ENCODE measurements at regions not wholly inside any gene's neighbourhood (a gene's known extent, or its start where the extent isn't known, plus 50 kb on each side); places are given as distances from the start of the nearest gene placed in this dataset.
"Not testable (repeated sequence)": the region's sequence is repeated elsewhere in the genome, so short reads cannot be mapped to it uniquely, and the experiment has no call there.

DNA sequence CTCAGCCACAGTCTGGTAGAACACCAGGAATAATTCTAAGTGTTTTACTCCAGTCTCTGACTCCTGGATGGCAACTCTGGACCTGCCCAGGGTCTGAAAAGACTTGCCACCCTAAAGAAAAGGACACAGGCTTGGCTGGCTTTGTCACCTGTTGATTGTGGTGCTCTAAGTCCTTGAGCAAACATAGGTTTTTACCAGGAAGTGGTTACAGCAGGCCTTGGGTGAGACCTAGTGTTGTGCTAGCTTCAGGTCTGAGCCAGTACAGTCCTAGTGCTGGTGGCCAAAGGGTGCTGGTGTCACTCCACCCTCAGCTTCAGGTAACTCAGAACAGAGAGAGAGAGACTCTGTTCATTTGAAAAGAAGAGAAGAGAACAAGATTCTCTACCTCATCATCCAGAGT is 1239.4 kb upstream of the CRIM1 start:
- H3K36me3 ChIP-seq (ENCODE audit: control insufficient read depth in 1 of 2, insufficient read depth in 2 of 2, low read length in 2 of 2): no peaks in the 10 kb centered on the region
- no peaks in the 10 kb centered on the region for H3K4me1 ChIP-seq (ENCODE audit: control insufficient read depth in 1 of 2, insufficient read depth in 2 of 2, low read length in 2 of 2)
- no peaks in the 10 kb centered on the region for H3K9me3 ChIP-seq (ENCODE audit: control insufficient read depth in 1 of 2, low read length in 2 of 2)
- no peak overlapping the region for H3K27ac ChIP-seq (ENCODE audit: low read length)
- no peak overlapping the region for H3K4me3 ChIP-seq (ENCODE audit: low read depth in 1 of 2, low read length in 2 of 2)
- no peaks in the 10 kb centered on the region for H3K27me3 ChIP-seq (ENCODE audit: low read depth, low read length)

DNA sequence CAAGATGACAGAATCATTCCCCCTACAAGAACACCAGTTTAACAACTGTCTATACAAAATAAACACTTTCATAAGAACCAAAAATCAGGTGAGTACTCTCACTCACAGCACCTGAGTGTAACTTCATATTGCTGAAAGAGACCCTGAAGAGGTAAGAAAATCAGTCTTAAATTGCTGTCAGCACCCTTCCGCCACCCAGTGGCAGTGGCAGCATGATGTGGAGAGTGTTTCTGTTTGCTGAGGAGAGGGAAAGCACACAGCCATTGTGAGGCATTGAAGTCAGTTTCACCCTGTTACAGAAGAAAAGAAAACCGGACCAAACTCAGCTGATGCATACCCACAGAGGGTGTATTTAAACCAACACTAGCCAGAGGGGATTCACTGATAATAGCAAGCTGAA is 1240.8 kb upstream of the CRIM1 start:
- Histone ChIP-seq H3K4me3 (ENCODE audit: low read depth in 1 of 2, low read length in 2 of 2) (no peak overlapping the region), H3K4me1 (ENCODE audit: control insufficient read depth in 1 of 2, insufficient read depth in 2 of 2, low read length in 2 of 2) (no peaks in the 10 kb centered on the region), H3K27ac (ENCODE audit: low read length) (no peak overlapping the region), H3K27me3 (ENCODE audit: low read depth, low read length) (no peaks in the 10 kb centered on the region), H3K9me3 (ENCODE audit: control insufficient read depth in 1 of 2, low read length in 2 of 2) (no peaks in the 10 kb centered on the region), H3K36me3 (ENCODE audit: control insufficient read depth in 1 of 2, insufficient read depth in 2 of 2, low read length in 2 of 2) (no peaks in the 10 kb centered on the region)

DNA sequence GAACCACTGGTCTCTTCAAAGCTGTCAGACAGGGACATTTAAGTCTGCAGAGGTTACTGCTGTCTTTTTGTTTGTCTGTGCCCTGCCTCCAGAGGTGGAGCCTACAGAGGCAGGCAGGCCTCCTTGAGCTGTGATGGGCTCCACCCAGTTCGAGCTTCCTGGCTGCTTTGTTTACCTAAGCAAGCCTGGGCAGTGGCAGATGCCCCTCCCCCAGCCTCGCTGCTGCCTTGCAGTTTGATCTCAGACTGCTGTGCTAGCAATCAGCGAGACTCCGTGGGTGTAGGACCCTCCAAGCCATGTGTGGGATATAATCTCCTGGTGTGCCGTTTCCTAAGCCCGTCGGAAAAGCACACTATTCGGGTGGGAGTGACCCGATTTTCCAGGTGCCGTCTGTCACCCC is 1243.2 kb upstream of the CRIM1 start:
- H3K4me3 ChIP-seq (ENCODE audit: low read depth in 1 of 2, low read length in 2 of 2); H3K27ac ChIP-seq (ENCODE audit: low read length); H3K4me1 ChIP-seq (ENCODE audit: control insufficient read depth in 1 of 2, insufficient read depth in 2 of 2, low read length in 2 of 2); H3K36me3 ChIP-seq (ENCODE audit: control insufficient read depth in 1 of 2, insufficient read depth in 2 of 2, low read length in 2 of 2); H3K27me3 ChIP-seq (ENCODE audit: low read depth, low read length); H3K9me3 ChIP-seq (ENCODE audit: control insufficient read depth in 1 of 2, low read length in 2 of 2): not testable (repeated sequence)

DNA sequence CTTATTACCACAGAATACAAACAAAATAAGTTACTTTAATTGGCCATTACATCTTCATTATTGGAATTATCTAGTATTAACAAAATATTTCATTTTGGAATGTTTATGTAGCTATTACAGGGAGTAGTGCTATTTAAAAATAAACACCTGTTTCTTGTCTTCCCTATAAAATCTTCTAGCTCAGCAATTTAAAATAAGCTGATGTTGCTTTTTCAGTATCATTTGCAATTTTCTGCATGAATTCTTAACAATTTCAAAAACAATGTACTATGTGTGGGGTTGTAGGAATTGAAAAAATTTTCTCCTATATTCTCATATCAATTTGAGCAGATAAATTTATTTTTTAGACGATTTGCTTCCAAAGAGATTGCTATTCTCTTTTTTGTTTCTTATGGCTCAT is 1251.3 kb upstream of the CRIM1 start:
- Histone ChIP-seq H3K4me3 (ENCODE audit: low read depth in 1 of 2, low read length in 2 of 2) (no peak overlapping the region), H3K9me3 (ENCODE audit: control insufficient read depth in 1 of 2, low read length in 2 of 2) (no peaks in the 10 kb centered on the region), H3K27me3 (ENCODE audit: low read depth, low read length) (no peaks in the 10 kb centered on the region), H3K4me1 (ENCODE audit: control insufficient read depth in 1 of 2, insufficient read depth in 2 of 2, low read length in 2 of 2) (no peaks in the 10 kb centered on the region), H3K36me3 (ENCODE audit: control insufficient read depth in 1 of 2, insufficient read depth in 2 of 2, low read length in 2 of 2) (no peaks in the 10 kb centered on the region), H3K27ac (ENCODE audit: low read length) (no peak overlapping the region)

DNA sequence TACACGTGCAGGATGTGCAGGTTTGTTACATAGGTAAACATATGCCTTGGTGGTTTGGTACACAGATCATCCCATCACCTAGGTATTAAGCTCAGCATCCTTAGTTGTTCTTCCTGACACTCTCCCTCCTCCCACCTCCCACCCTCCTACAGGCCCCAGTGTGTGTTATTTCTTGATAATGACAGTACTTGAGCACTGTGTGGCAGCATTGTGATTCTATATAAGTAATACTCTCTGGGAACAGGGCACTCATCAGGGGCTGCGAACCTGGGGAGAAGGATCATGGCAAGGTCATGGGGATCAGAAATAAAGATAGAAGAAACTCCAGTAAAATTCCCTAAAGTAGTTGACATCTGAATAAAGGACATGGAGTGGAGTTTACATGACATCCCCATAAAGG is 1256.2 kb upstream of the CRIM1 start:
- Histone ChIP-seq H3K27me3 (ENCODE audit: low read depth, low read length) (no peaks in the 10 kb centered on the region), H3K4me3 (ENCODE audit: low read depth in 1 of 2, low read length in 2 of 2) (no peak overlapping the region), H3K4me1 (ENCODE audit: control insufficient read depth in 1 of 2, insufficient read depth in 2 of 2, low read length in 2 of 2) (no peaks in the 10 kb centered on the region), H3K27ac (ENCODE audit: low read length) (no peak overlapping the region), H3K36me3 (ENCODE audit: control insufficient read depth in 1 of 2, insufficient read depth in 2 of 2, low read length in 2 of 2) (no peaks in the 10 kb centered on the region), H3K9me3 (ENCODE audit: control insufficient read depth in 1 of 2, low read length in 2 of 2) (no peaks in the 10 kb centered on the region)

DNA sequence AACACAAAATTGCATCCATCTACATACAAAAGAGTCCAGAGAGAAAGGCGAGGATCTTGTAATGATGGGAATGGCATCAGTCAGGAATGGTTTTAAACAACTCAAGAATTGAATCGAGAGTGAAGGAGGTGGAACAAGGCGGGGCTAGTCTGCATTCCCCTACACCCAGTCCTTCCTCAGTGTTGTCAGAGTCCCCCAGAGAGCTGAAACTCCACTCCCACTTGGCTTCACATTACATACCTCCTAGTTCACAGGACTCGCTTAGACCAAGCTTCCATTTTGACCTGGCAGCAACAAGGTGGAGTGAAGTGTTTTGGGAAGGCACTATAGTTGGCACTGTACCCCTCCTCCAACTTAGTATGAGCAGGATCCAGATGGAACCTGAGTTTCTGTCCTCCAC is 1273.5 kb upstream of the CRIM1 start:
- H3K4me3 ChIP-seq (ENCODE audit: low read depth in 1 of 2, low read length in 2 of 2): no peak overlapping the region
- H3K4me1 ChIP-seq (ENCODE audit: control insufficient read depth in 1 of 2, insufficient read depth in 2 of 2, low read length in 2 of 2): no peaks in the 10 kb centered on the region
- no peaks in the 10 kb centered on the region for H3K36me3 ChIP-seq (ENCODE audit: control insufficient read depth in 1 of 2, insufficient read depth in 2 of 2, low read length in 2 of 2)
- no peaks in the 10 kb centered on the region for H3K9me3 ChIP-seq (ENCODE audit: control insufficient read depth in 1 of 2, low read length in 2 of 2)
- no peak overlapping the region for H3K27ac ChIP-seq (ENCODE audit: low read length)
- no peaks in the 10 kb centered on the region for H3K27me3 ChIP-seq (ENCODE audit: low read depth, low read length)

DNA sequence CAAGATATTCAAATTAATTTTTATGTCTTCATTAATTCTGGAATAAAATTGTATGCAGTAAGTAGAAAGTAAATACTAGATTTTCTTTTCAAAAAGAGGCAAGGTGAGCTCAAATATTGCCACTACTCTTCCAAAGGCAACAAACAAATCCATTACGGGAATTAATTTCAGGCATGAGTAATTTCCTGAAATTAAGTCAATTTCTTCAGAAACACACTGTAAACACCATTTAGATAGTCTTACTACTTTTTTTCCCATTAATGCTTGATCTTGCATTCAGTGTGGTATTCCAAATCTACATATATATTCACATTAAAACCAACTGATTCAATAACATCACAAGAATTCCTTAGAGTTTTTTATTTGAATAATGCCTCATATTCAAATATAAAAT is 1274.0 kb upstream of the CRIM1 start:
- Histone ChIP-seq H3K27ac (ENCODE audit: low read length) (no peak overlapping the region), H3K27me3 (ENCODE audit: low read depth, low read length) (no peaks in the 10 kb centered on the region), H3K4me1 (ENCODE audit: control insufficient read depth in 1 of 2, insufficient read depth in 2 of 2, low read length in 2 of 2) (no peaks in the 10 kb centered on the region), H3K9me3 (ENCODE audit: control insufficient read depth in 1 of 2, low read length in 2 of 2) (no peaks in the 10 kb centered on the region), H3K4me3 (ENCODE audit: low read depth in 1 of 2, low read length in 2 of 2) (no peak overlapping the region), H3K36me3 (ENCODE audit: control insufficient read depth in 1 of 2, insufficient read depth in 2 of 2, low read length in 2 of 2) (no peaks in the 10 kb centered on the region)

DNA sequence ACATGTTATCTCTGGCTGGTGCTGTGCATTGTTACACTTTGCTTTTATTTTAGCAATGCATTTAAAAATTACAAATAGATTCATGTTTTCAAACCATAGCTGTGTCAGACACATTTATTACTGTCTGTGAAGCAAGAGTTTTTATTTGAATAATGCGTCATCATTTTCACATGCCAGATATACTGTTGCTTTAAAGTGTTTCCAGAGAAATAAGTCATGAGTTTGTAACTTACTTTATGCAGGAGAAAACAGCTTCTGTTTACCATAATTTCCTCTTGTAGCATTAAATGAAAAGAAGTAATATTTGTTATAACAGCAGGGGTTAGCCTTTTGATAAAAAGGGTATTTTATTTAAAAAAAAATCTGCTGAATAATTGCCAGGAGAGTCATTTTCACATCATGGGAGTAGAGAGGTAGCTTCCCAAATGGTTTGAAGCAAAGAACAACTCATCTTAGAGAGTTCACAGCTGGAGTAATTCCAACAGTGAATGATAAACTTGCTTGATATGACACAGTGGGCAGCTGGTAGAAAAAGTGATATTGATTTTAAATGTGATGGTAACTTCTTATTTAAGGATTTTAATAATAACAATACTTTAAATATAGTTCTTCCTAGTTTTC is 1274.5 kb upstream of the CRIM1 start:
- H3K27me3 ChIP-seq (ENCODE audit: low read depth, low read length): no peaks in the 10 kb centered on the region
- H3K4me3 ChIP-seq (ENCODE audit: low read depth in 1 of 2, low read length in 2 of 2): no peak overlapping the region
- H3K36me3 ChIP-seq (ENCODE audit: control insufficient read depth in 1 of 2, insufficient read depth in 2 of 2, low read length in 2 of 2): no peaks in the 10 kb centered on the region
- no peak overlapping the region for H3K27ac ChIP-seq (ENCODE audit: low read length)
- H3K4me1 ChIP-seq (ENCODE audit: control insufficient read depth in 1 of 2, insufficient read depth in 2 of 2, low read length in 2 of 2): no peaks in the 10 kb centered on the region
- H3K9me3 ChIP-seq (ENCODE audit: control insufficient read depth in 1 of 2, low read length in 2 of 2): no peaks in the 10 kb centered on the region

DNA sequence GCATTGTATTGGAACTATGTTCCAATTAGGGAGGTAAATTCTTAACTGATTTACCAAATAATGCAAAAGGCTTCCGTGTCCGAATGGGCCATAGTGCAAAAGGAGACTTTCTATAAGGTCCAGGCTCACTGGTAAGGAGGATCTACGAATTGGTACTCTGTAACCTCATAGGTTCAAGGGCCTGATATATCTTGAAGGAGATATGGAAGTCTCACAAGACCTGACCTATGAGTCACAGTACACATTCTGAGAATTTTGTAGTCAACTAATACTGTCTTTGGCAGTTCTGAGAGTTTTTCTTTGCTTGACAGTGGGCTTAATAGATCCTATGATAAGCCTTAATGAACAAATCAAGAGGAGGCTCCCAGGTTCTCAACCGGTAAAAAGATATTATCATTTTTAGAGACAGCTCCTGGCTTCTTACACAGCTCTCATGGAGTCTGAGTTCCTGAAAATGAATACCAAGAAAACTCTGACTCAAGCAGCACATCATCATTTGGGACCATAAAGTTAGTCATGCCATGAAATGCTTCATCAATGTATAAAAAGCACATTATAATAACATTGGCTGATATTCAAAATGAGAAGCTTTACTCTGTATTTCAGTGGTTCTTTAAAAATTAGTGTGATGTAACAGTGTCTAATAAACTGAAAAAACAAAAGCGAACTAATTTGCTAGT is 1275.2 kb upstream of the CRIM1 start:
- Histone ChIP-seq H3K27me3 (ENCODE audit: low read depth, low read length) (no peaks in the 10 kb centered on the region), H3K4me1 (ENCODE audit: control insufficient read depth in 1 of 2, insufficient read depth in 2 of 2, low read length in 2 of 2) (no peaks in the 10 kb centered on the region), H3K36me3 (ENCODE audit: control insufficient read depth in 1 of 2, insufficient read depth in 2 of 2, low read length in 2 of 2) (no peaks in the 10 kb centered on the region), H3K27ac (ENCODE audit: low read length) (no peak overlapping the region), H3K9me3 (ENCODE audit: control insufficient read depth in 1 of 2, low read length in 2 of 2) (no peaks in the 10 kb centered on the region), H3K4me3 (ENCODE audit: low read depth in 1 of 2, low read length in 2 of 2) (no peak overlapping the region)

DNA sequence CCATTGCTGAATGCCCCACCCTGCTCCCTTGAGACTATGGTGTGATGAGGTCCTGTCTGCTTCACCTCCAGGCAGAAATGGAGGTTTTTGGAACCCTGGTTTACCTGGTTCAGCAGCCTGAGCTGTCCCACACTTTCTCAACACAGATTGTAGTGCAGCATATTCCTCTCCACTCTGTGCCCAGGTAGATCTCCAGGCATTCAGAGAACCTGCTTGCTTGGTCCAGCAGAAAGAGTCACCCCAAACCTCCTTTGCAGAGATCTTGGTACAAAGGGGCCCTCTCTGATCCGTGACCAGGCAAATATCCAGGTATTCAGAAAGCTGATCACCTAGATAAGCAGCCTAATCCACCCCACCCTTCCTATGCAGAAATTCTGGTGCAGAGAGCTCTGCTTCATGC is 1288.2 kb upstream of the CRIM1 start:
- no peak overlapping the region for H3K27ac ChIP-seq (ENCODE audit: low read length)
- H3K4me3 ChIP-seq (ENCODE audit: low read depth in 1 of 2, low read length in 2 of 2): no peak overlapping the region
- no peaks in the 10 kb centered on the region for H3K27me3 ChIP-seq (ENCODE audit: low read depth, low read length)
- H3K4me1 ChIP-seq (ENCODE audit: control insufficient read depth in 1 of 2, insufficient read depth in 2 of 2, low read length in 2 of 2): no peaks in the 10 kb centered on the region
- H3K9me3 ChIP-seq (ENCODE audit: control insufficient read depth in 1 of 2, low read length in 2 of 2): peaks cover 3 to 8% of the 10 kb centered on the region in 2 donors
- no peaks in the 10 kb centered on the region for H3K36me3 ChIP-seq (ENCODE audit: control insufficient read depth in 1 of 2, insufficient read depth in 2 of 2, low read length in 2 of 2)

DNA sequence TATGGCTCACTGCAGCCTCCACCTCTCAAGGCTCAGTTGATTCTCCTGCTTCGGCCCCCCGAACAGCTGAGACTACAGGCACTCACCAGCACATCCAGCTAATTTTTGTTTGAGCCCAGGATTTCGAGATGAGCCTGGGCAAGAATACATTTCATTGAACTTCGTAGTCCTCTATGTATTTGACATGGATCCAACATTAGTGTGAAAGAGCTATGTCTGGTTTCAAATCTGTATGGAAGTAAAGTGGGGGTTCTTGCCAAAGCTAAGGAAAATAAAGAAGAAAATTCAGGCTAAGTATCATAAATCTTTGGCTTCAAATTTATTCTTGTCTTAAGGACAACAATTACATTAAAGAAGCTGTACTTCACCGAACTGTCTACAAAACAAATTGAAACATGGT is 1291.7 kb upstream of the CRIM1 start:
- Histone ChIP-seq H3K4me3 (ENCODE audit: low read depth in 1 of 2, low read length in 2 of 2) (no peak overlapping the region), H3K9me3 (ENCODE audit: control insufficient read depth in 1 of 2, low read length in 2 of 2) (peaks cover 3 to 5% of the 10 kb centered on the region in 2 donors), H3K27me3 (ENCODE audit: low read depth, low read length) (no peaks in the 10 kb centered on the region), H3K36me3 (ENCODE audit: control insufficient read depth in 1 of 2, insufficient read depth in 2 of 2, low read length in 2 of 2) (no peaks in the 10 kb centered on the region), H3K4me1 (ENCODE audit: control insufficient read depth in 1 of 2, insufficient read depth in 2 of 2, low read length in 2 of 2) (no peaks in the 10 kb centered on the region), H3K27ac (ENCODE audit: low read length) (no peak overlapping the region)

DNA sequence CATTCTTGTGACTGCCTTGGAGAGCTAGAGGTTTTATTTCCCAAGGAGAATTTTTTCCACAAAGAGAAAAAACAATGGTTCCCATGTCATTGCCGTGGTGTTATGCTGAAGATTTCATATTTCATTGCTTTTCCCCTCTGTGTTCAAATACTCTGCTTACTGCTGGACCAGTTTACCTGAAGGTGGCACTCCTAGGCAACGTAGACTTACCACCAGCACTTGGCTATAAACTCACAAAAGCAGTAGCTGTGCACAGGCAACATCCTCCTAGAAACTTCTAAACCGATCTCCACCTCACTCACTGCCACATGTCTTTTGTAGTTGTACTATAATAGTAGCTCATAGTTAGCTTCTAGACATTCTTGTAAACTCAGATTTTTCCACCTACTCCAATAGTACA is 1319.7 kb upstream of the CRIM1 start:
- H3K9me3 ChIP-seq (ENCODE audit: control insufficient read depth in 1 of 2, low read length in 2 of 2): no peaks in the 10 kb centered on the region
- no peak overlapping the region for H3K27ac ChIP-seq (ENCODE audit: low read length)
- no peak overlapping the region for H3K4me3 ChIP-seq (ENCODE audit: low read depth in 1 of 2, low read length in 2 of 2)
- H3K36me3 ChIP-seq (ENCODE audit: control insufficient read depth in 1 of 2, insufficient read depth in 2 of 2, low read length in 2 of 2): no peaks in the 10 kb centered on the region
- no peaks in the 10 kb centered on the region for H3K4me1 ChIP-seq (ENCODE audit: control insufficient read depth in 1 of 2, insufficient read depth in 2 of 2, low read length in 2 of 2)
- no peaks in the 10 kb centered on the region for H3K27me3 ChIP-seq (ENCODE audit: low read depth, low read length)
